GM19397 (cell line): ENCODE measurements at regions not wholly inside any gene's neighbourhood (a gene's known extent, or its start where the extent isn't known, plus 50 kb on each side); places are given as distances from the start of the nearest gene placed in this dataset.

Experiments used
- ATAC-seq: cut with Tn5 transposase; IDR thresholded peaks from one replicate; pipeline ENCODE4 v1.9.1; 2021; ENCODE audit warnings: mild to moderate bottlenecking, moderate library complexity; ENCODE audit not compliant: unreplicated experiment

DNA sequence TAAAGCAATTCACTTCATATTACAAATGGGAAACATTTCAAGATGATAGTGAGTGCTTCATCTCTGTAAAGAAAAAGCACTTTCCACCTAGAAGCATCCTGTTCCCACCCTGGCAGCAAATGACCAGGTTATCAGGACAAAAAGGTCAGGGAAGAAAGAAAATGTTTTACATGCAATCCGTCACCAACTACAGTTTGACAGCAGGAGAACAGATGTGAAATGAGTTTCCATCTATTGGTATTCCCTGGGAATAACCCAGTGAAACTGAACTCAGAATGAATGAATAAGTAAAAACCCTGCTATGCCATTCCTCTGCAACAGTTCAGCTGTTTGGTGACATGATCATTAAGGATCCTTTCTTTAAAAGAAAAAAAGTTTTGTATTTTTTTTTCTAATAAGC lies 67.6 kb downstream of the HTR1A start:
- ATAC-seq: no peak

GRCh38 chr5:63878788-63879187 lies 83.5 kb downstream of the HTR1A start:
- no peak for ATAC-seq

DNA sequence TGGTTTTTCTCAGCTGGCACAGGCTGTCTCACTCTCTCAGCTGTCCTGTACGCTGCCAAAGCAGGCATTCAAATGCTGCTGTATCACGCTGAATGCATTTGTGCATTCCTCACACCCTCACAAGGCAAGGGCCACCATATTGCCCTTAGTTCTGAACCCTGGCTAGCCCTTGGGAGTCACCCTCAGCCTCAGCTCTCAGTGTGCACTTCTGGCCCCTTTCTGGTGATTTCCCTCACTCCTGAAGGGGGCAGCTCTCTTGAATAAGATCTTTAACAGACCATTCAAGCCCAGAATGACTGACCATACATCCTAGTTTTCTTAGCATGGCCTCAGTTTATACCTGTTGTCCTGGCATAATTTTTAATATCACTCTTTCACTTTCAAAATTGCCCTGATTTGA lies 84.3 kb downstream of the HTR1A start:
- no peak for ATAC-seq

DNA sequence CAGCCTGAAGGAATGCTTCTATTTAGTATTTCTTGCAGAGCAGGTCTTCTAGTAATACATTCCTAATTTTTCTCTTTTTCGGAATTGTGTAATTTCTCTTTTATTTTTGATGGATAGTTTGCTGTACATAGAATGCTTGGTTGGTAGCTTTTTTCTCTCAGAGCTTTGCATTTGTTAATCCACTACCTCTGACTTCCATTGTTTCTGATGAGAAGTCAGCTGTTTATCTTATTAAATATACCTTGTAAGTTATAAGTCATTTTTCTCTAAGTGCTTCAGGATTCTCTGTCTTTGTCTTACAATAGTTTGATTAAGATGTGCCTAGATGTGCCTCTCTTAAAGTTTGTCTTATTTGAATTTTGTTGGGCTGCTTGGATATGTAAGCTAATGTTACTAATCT lies 101.9 kb downstream of the HTR1A start:
- ATAC-seq: no peak

- no peak for ATAC-seq
Observed at GRCh38 chr5:63854076-63854475, 108.2 kb downstream of the HTR1A start.

DNA sequence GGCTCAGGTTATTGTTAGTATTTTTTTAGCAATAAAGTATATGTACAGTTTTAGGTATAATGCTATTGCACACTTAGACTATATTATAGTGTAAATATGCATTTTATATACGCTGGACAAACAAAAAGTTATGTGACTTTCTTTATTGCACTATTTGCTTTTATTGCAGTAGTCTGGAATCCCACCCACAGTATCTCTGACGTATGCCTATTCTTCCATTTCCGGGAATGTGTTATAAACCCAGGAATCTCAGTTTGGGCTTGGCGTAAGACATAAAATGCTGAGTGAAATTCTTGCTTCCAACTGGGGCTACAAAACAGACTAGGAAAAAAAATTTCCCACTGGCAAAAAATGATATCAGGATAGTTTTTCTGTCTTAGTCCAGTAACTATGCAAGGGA lies 119.1 kb downstream of the HTR1A start:
- ATAC-seq: no peak

DNA sequence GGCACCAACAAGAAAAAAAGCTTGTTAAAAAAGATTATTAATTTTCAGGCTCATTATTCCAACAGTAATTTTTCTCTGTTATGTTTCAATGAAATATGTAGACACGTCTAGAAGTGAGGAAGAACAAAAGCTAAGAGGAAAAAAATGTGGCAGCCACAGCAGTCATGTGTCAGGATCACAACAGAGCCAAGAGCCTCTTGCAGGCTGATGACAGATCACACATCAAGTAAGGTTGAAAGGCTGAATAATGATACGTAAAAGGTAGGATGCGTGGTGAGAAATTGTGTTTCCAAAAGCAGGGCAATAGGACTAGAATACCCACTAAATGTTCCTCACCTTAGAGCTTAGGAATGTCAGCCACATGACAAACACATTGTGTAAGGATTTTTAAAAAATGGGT lies 124.8 kb downstream of the HTR1A start:
- ATAC-seq: no peak

GRCh38 chr5:63831381-63831780 lies 130.9 kb downstream of the HTR1A start:
- ATAC-seq: no peak

- ATAC-seq: no peak
Observed at GRCh38 chr5:63825984-63826383, 136.3 kb downstream of the HTR1A start.

DNA sequence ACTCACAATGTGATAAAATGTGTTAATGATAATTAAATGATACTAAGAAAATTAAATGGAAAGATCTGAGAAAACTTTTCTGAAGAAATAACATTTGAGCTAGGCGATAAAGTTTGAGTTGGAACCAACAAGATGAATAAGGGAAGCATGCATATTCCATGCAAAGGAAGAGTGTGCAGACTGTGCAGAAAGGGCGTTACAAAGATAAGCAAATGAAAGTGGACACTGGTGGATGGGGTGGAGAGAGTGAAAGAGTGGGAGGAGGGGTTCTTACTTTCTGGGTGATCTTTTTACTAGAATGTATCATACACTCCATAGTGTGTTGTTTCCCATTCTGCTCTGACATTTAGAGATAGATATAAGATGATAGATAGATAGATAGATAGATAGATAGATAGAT lies 138.7 kb downstream of the HTR1A start:
- ATAC-seq: no peak

GRCh38 chr5:63822614-63823013 lies 139.6 kb downstream of the HTR1A start:
- ATAC-seq: no peak

DNA sequence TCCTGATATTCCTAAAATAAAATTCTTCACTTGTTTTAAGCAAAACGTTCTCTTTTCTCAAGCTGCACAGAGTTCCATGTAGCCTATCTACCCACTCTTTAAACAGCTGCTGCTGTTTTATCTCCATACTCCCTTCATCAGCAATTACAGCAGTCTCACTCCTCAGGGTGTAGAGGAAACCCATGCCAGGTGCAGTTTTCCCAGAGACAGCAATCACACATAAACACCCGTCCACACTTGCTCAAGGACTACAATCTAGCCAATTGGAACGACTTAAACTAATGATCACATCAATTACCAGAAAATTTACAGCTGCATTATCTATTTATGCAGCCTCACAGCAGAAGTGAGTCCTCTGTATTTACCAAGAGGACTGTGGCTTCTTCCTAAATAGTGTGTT lies 141.7 kb downstream of the HTR1A start:
- ATAC-seq: no peak

DNA sequence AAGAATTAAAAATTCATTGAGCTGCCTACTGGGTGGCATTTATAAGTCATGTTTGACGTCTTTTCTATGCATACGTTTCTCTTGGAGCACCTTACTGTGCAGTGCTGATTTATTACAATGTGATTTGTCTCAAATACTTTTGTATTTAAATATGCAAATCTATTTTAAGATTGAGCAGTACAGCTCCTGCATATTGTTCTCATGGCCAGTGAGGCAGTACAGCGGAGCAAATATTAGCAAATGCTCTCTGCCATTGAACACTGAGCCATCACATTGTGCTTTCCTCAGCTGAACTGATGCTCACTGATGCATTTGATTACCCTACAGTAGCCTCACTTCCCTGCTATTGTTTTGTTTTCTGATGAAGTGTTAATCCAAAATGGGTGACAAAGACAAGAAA lies 149.6 kb downstream of the HTR1A start:
- ATAC-seq: no peak

DNA sequence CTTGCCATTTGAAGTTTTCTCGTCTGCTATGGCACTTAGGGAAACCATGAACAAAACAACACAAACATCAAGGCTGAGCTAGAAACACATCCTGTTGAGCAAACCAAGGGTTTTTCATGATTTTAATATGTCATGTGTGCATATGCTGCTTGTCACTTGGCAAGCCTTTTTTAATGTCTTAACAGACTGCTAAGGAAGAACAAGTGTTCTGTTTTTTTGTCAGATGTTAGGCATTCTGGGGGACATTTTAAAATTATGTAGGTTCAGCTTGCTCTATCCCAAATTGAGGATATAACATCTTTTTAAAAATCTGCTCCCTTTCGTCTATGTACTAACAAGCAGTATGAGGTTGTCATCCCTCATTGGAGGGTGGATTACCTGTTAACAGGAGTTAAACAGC lies 150.3 kb downstream of the HTR1A start:
- no peak for ATAC-seq

DNA sequence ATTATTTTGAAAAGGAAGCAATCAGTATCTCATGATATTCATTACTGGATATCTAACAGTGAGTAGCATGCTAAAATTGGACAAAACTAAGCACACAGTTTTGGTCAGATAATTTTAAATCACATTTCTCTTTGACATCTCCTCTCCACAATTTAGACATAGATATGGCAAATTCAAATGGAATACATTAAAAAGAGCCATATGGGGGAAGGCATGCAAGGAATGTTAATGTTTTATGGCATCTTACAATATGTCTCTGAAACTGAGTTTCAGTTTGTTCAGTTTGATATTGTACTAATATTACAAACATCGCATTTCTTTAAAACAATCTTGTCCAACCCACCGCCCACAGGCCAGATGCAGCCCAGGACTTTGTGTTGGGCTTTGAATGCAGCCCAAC lies 151.0 kb downstream of the HTR1A start:
- ATAC-seq: no peak

DNA sequence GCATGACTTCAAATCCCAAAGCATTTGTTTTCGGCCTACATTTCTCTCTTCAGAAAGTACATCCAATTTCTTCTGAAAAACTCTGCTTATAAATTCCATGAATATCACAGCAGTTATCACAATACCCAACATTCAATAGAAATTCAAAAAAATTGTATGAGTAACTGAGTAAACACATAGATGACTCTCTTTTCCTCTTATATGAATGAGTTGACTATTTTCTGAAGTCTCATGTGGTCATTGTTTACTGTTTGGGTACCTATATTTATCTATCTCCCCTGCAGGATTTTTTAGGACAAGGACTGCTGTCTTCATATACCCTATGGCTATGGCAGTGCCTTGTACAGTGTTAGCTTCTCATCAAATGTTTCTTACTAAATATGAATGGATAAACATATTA lies 157.1 kb downstream of the HTR1A start:
- no peak for ATAC-seq

GRCh38 chr5:63803165-63803564 lies 159.1 kb downstream of the HTR1A start:
- no peak for ATAC-seq

DNA sequence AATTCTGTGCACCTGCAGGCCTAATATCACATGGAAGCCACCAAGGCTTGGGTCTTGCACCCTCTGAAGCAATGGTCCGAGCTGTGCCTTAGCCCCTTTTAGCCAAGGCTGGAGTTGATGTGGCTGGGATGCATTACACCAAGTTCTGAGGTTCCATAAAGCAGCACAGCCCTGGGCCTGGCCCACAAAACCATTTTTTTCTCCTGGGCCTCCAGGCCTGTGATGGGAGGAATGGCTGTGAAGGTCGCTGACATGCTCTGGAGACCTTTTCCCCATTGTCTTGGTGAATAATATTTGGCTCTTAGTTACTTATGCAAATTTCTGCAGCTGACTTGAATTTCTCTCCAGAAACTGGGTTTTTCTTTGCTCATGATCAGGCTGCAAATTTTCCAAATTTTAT lies 167.3 kb downstream of the HTR1A start:
- no peak for ATAC-seq

DNA sequence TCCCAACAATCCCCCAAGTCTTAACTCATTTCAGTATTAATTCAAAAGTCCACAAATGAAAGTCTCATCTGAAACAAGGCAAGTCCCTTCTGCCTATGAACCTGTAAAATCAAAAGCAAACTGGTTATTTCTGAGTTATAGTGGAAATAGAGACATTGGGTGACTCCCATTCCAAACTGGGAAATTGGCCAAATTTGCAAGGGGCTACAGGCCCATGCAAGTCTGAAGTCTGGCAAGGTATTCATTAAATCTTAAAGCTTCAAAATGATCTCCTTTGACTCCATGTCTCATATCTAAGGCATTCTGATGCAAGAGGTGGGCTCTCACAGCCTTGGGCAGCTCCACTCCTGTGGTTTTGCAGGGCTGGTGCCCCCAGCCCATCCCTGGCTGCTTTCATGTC lies 167.9 kb downstream of the HTR1A start:
- ATAC-seq: no peak

GRCh38 chr5:63774939-63775338 lies 187.3 kb downstream of the HTR1A start:
- no peak for ATAC-seq

- no peak for ATAC-seq
Observed at GRCh38 chr5:63768221-63768620, 194.0 kb downstream of the HTR1A start.

- ATAC-seq: no peak
Observed at GRCh38 chr5:63760965-63761364, 201.3 kb downstream of the HTR1A start.

DNA sequence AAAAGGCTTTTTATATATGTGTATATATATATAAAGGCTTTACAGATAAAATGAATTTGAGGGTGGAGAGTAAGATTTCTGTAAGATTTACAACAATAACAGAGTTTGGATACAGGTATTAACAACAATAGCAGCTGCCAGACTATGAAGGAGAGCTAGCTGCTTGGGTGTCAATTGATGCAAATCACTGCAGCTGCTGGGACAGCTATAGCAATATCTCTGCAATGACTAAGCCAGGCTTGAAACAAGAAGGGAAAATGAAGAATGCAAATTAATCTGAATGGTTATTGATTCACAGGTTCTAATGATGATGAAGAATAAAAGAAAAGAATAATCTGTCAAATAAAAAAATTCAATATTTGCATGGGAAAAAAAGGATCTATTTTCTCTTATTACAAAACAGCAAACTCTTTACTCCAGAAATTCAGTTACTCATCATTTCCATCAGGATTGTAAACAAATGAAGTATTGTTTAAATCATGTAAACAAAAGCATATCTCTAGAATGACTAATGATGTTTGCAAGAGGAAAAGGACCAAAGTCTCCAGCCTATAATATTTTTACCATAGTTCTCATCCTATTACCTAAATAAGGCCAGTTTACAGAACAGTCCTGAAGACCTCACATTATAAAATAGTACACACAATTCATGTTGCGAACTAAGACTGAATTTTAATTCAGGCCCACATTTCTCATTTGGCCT lies 219.0 kb downstream of the HTR1A start:
- peak; percentile 76 for ATAC-seq
